ENCODE measurements at regions not wholly inside any gene's neighbourhood (a gene's known extent, or its start where the extent isn't known, plus 50 kb on each side); places are given as distances from the start of the nearest gene placed in this dataset.

DNA sequence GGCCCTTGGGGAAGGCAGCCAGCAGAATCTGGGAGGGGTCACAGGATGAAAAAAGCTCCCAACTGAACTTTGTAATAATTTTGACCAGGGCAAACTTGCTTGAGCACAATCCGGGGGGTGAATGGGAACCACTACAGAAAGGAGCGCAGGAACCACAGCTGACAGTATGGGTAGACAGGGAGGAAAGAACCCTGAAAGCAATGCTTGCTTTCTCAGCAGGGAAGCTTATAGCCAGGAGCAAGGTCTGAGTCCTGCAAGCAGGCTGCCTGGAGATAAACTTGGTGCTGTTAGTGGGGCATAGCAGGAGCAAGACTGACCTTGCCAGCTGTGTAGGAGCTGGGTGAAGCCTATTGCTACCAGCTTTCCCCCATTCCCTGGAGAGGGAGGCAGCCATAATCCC, 195.2 kb downstream of the MTCL1 start:
- no peak for TF ChIP-seq CTCF (IDR thresholded peaks at IDR 0.05)
- intact Hi-C loops (cut with DNase I) = no loop called here
- Histone ChIP-seq H3K4me3 (no peak overlapping the region), H3K27ac (no peak overlapping the region), H3K4me1 (no peaks in the 10 kb centered on the region), H3K27me3 (no peaks in the 10 kb centered on the region), H3K36me3 (no peaks in the 10 kb centered on the region), H3K9me3 (no peaks in the 10 kb centered on the region)
- no peak for DNase-seq
- ATAC-seq = no peak

GRCh38 chr18:8901019-8901418, 195.7 kb downstream of the MTCL1 start:
- Histone ChIP-seq H3K4me3 (no peak overlapping the region), H3K27me3 (no peaks in the 10 kb centered on the region), H3K36me3 (no peaks in the 10 kb centered on the region), H3K27ac (no peak overlapping the region), H3K9me3 (no peaks in the 10 kb centered on the region), H3K4me1 (no peaks in the 10 kb centered on the region)
- DNase-seq (no peak), ATAC-seq (no peak)
- intact Hi-C loops (cut with DNase I) = no loop called here
- no peak for TF ChIP-seq CTCF (IDR thresholded peaks at IDR 0.05)

GRCh38 chr18:8904316-8904715, 198.2 kb upstream of the NDUFV2 start:
- no peak overlapping the region for H3K4me3 ChIP-seq
- no peak for DNase-seq
- ATAC-seq = no peak
- no peaks in the 10 kb centered on the region for H3K9me3 ChIP-seq
- intact Hi-C loops (cut with DNase I) = no loop called here
- no peaks in the 10 kb centered on the region for H3K27me3 ChIP-seq
- H3K4me1 ChIP-seq = no peaks in the 10 kb centered on the region
- H3K27ac ChIP-seq = no peak overlapping the region
- TF ChIP-seq CTCF (IDR thresholded peaks at IDR 0.05) = no peak
- no peaks in the 10 kb centered on the region for H3K36me3 ChIP-seq

GRCh38 chr18:8908792-8909510, 193.5 kb upstream of the NDUFV2 start:
- no peaks in the 10 kb centered on the region for H3K27me3 ChIP-seq
- intact Hi-C loops (cut with DNase I) = no loop called here
- no peak overlapping the region for H3K27ac ChIP-seq
- no peak for TF ChIP-seq CTCF (IDR thresholded peaks at IDR 0.05)
- no peak overlapping the region for H3K4me3 ChIP-seq
- ATAC-seq (no peak), DNase-seq (no peak)
- H3K4me1 ChIP-seq = no peaks in the 10 kb centered on the region
- no peaks in the 10 kb centered on the region for H3K36me3 ChIP-seq
- H3K9me3 ChIP-seq = no peaks in the 10 kb centered on the region

DNA sequence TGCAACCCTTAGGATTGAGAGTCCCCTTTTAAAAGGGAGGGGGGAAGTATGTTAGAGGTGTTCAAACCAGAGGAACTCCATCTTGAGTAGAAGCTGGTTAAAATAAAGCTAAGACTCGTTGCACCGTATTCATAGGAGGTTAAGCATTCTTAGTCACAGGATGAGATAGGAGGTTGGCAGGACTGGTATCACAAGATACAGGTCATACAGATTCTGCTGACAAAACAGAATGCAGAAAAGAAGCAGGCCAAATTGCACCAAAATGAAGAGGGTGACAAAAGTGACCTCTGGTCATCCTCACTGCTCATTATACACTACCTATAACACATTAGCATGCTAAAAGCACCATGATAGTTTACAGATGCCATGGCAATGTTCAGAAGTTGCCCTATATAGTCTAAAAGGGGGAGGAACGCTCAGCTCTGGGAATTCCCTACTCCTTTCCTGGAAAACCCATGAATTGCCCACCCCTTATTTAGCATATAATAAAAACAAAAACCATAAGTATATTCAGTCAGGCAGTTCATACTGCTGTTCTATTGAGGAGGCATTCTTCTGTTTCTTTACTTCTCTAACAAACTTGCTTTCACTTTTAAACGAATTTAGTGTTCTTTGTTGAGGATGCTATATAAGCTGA, 192.2 kb upstream of the NDUFV2 start:
- DNase-seq (no peak), ATAC-seq (no peak)
- no peaks in the 10 kb centered on the region for H3K9me3 ChIP-seq
- H3K4me1 ChIP-seq = no peaks in the 10 kb centered on the region
- TF ChIP-seq CTCF (IDR thresholded peaks at IDR 0.05) = no peak
- intact Hi-C loops (cut with DNase I) = no loop called here
- no peaks in the 10 kb centered on the region for H3K36me3 ChIP-seq
- H3K27ac ChIP-seq = no peak overlapping the region
- H3K27me3 ChIP-seq = no peaks in the 10 kb centered on the region
- no peak overlapping the region for H3K4me3 ChIP-seq

Data from upper lobe of right lung (tissue), 1 donor.